GM19238 (cell line): ENCODE measurements at regions not wholly inside any gene's neighbourhood (a gene's known extent, or its start where the extent isn't known, plus 50 kb on each side); places are given as distances from the start of the nearest gene placed in this dataset.

Experiments used
- DNase-seq: peaks from one replicate; pipeline ENCODE4 v3.0.0; 2011; ENCODE audit warnings: low spot score; ENCODE audit not compliant: insufficient read length

- DNase-seq, result no peak
Observed at GRCh38 chr5:38032149-38032548, 192.3 kb upstream of the GDNF start.

- no peak for DNase-seq
Observed at GRCh38 chr5:38031304-38031703, 191.5 kb upstream of the GDNF start.

- no peak for DNase-seq
Observed at GRCh38 chr5:38029397-38030065, 189.7 kb upstream of the GDNF start.

- no peak for DNase-seq
Observed at GRCh38 chr5:38023799-38024198, 184.0 kb upstream of the GDNF start.

- DNase-seq, result no peak
Observed at GRCh38 chr5:38023371-38023770, 183.5 kb upstream of the GDNF start.

- DNase-seq, result no peak
Observed at GRCh38 chr5:38022631-38023030, 182.8 kb upstream of the GDNF start.

- DNase-seq, result no peak
Observed at GRCh38 chr5:38018016-38018415, 178.2 kb upstream of the GDNF start.

GRCh38 chr5:38013107-38013506 lies 173.3 kb upstream of the GDNF start:
- no peak for DNase-seq

GRCh38 chr5:38011668-38012188 lies 171.9 kb upstream of the GDNF start:
- no peak for DNase-seq

- DNase-seq, result no peak
Observed at GRCh38 chr5:38009749-38010358, 170.0 kb upstream of the GDNF start.

GRCh38 chr5:38008198-38008597 lies 168.4 kb upstream of the GDNF start:
- DNase-seq, result no peak

- no peak for DNase-seq
Observed at GRCh38 chr5:37999593-37999992, 159.8 kb upstream of the GDNF start.

GRCh38 chr5:37996918-37997317 lies 157.1 kb upstream of the GDNF start:
- DNase-seq, result no peak

- DNase-seq, result no peak
Observed at GRCh38 chr5:37994729-37995128, 154.9 kb upstream of the GDNF start.

- no peak for DNase-seq
Observed at GRCh38 chr5:37991301-37992299, 151.8 kb upstream of the GDNF start.

GRCh38 chr5:37989884-37990283 lies 150.0 kb upstream of the GDNF start:
- no peak for DNase-seq

GRCh38 chr5:37988454-37989046 lies 148.7 kb upstream of the GDNF start:
- no peak for DNase-seq

GRCh38 chr5:37984300-37984699 lies 144.5 kb upstream of the GDNF start:
- no peak for DNase-seq

- DNase-seq, result no peak
Observed at GRCh38 chr5:37983463-37983862, 143.6 kb upstream of the GDNF start.

- no peak for DNase-seq
Observed at GRCh38 chr5:37979559-37979958, 139.7 kb upstream of the GDNF start.

GRCh38 chr5:37975531-37975930 lies 135.7 kb upstream of the GDNF start:
- no peak for DNase-seq
